GM21381 (cell line): ENCODE measurements at regions not wholly inside any gene's neighbourhood (a gene's known extent, or its start where the extent isn't known, plus 50 kb on each side); places are given as distances from the start of the nearest gene placed in this dataset.

ENCODE experiments used
- ATAC-seq: cut with Tn5 transposase; IDR thresholded peaks from one replicate; pipeline ENCODE4 v1.9.1; 2021; ENCODE audit warnings: mild to moderate bottlenecking, moderate library complexity; ENCODE audit not compliant: unreplicated experiment

DNA sequence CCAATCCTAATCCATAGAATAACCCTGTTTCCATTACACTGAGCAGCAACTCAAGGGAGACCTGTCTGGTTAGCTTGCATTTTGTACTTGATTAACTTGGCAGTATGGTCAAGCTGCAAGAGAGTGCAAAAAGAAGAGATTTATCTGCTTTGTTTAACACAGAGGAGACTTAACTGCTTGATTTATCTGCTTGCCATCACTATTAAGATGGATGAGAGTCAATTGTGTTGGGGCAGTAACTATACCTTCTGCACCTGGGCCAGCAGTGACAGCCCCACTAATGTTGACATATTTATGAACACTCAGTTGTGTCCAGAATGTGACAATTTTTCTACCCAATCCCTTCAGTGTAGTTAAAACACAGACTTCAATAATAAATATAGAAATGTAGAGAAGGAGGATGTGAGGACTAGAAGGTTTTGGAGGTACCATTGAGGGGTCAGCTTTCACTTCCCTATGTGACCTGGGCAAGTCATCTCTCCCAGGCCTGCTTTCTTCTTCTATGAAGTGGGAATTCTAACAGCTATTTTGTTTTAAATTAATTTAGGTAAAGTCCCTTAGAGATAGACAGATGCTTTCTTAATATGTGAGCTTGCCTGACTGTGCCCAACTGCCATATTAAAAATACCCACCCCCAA lies 159.1 kb upstream of the KCNK2 start:
- ATAC-seq: no peak

DNA sequence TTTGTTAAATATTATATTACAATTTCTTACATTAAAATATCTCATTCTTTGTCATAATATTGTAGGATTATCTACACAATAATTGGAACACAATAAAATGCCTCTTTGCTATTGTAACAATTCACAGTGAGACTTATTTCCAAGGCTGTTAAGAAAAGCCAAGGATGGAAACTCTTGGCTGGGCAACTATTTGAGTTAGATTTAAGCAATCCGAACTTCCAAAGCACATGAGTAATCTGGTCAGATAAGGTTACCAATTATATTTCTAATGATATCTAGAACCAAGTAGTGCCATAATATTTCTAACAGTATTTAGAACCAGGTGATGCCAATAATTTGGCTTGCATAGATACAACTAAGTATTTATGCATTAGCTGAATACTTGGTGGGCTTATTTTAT lies 154.7 kb upstream of the KCNK2 start:
- ATAC-seq: no peak

DNA sequence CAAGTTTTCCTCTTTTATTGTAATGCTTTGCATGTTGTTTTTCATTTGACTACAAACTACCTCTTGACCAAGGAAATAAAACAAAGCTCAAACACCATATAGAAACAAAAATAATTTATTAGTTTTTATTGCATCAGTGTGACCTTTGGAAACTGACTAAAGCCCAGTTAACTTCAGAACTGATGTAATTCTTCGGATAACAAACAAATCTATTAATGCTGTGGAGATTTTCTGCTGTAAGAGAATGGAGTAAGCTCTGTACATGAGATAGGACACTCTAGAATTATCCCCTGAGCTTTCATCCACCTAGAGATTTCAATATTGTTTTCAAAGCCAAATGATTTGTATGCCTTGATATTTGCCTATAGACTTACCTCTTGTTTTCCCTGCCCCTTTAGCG lies 154.0 kb upstream of the KCNK2 start:
- no peak for ATAC-seq

DNA sequence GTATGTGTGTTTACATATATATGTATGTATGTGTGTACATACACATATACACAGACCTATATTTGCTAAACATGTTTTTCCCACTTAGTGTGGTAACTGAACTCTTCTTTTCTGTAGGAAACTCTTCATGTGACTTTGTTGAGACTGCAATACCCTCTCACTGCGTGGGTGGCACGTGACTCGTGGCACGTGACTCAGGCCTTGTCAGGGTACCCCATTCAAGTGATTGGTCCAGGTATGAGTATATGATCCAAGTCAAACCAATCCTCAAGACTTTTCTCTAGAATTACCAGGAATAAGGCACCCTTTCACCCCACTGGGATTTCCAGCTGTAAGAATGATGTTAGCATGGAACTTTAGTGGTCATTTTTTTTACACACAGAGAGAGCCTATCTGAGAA lies 149.2 kb upstream of the KCNK2 start:
- ATAC-seq: no peak

DNA sequence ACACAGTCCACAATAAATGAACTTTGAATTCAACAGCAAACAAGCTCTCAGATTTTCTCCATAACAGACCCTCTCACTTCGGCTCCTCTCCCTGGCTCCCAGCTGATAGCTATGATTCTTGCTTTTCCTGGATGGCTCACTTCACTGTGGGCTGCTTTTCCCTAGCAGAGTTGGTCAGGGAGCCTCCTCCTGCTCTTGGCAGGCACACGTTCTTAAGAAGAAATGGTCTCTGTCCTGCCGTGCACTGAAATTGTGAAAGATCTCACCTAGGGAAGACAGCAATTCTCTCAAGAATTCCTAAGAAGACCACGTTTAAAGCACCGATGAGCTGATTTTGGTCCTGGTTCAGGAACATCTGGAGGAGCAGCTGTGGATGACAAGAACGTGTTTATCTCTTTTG lies 148.5 kb upstream of the KCNK2 start:
- no peak for ATAC-seq

DNA sequence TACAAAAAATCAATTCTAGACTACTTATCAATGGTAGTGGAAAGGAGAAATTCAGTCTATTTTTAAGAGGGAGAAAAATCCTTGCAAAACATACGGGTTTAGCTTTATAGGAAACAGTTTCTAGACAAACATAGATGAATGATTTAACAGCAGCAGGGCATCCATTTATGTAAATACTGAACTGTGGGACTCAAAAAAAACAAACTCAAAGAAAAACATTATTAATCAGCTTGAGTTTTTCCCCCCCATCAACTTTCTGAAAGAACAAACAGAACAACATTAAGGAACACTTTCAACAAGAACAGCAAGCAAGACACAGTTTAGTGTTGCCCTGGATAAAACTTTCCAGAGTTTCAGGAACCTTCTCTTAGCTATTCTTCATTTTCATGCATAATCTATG lies 147.3 kb upstream of the KCNK2 start:
- ATAC-seq: no peak

DNA sequence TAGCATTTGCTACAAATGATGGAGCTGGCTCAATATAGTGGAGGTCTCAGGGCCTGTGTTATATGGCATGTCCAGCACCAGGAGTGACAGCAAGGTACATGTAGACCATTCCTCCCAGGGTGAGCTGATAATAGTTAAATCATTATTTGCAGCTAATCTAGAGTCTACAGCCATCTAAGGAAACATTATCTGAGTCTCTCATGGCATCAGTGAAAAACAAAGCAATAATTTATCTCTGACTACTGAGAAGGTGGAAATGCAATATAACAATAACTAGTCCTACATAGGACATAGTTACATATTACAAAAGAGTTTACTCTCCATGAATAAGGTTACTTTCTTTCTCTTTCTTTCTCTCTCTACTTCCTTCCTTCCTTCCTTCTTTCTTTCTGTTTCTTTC lies 143.4 kb upstream of the KCNK2 start:
- no peak for ATAC-seq

DNA sequence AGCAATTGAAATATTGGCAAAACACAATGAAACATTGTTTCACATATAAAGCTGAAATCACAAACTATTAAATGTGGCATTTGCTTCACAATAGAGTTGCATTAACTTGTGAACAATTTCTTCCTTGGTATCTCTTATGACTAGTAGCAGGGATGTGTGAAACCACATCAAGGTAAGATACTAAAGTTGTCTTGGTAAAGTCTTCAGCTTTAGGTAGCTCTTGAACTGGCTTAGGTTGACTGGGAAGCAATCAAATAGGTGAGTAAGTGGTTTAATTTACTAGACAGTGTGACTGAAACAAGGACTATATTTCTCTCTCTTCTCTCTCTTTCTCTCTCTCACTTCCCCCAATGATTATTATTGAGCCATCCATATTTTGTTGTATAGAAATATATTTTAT lies 141.5 kb upstream of the KCNK2 start:
- no peak for ATAC-seq

DNA sequence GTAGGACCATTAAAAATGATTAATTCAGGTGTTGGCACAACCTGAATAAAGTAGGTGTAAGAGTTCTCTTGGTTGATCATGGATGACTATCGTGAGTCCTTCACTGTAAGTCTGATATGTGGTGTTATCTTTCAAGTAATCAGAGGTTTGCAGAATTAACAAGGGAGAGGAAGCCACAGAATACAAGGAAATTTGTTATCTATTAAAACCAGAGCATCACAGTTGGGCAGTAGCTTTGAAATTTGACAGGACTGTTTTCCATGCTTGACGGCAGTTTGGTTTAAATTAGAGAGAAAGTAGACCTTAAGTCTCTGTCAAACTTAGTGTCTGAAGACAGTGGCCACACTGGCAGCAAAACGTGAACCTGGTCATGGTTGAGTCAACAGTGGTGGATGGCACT lies 139.5 kb upstream of the KCNK2 start:
- ATAC-seq: no peak

DNA sequence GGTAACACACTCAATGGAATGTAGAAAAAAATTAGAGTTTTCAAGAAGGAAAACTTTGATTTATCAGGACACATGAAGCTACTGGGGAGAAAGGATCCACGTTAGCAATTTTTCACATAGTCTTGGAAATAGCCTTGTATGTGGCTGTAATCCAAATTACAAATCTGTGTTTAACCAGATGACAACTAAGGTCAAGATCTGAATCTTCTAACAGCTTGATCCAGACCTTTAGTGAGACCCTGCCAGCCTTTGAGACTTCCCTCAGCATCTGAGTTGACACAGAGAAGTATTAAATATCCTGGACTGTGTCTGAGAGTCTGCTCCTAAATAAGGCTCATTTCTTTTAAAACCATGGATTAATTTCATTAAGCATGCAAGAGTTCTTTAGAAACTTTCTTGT lies 135.9 kb upstream of the KCNK2 start:
- no peak for ATAC-seq

DNA sequence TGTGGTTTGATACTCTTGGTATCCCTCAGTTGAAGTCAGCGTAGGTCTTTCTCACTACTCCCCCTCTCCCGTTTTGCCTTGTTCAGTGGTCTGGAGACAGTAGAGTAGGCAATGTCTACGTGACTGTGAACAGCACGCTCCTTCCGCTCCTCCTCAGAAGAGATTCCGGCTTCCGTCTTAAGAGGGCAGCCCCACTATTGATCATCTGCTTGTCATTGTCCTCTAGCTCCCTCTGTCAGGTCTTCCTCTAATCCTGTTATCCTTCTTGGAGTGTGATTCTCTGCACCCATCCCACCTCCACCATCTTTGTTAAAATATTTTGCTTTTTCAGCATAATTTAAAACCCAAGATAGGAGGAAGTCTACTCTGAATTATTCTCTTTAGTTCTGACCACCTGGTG lies 129.9 kb upstream of the KCNK2 start:
- no peak for ATAC-seq

DNA sequence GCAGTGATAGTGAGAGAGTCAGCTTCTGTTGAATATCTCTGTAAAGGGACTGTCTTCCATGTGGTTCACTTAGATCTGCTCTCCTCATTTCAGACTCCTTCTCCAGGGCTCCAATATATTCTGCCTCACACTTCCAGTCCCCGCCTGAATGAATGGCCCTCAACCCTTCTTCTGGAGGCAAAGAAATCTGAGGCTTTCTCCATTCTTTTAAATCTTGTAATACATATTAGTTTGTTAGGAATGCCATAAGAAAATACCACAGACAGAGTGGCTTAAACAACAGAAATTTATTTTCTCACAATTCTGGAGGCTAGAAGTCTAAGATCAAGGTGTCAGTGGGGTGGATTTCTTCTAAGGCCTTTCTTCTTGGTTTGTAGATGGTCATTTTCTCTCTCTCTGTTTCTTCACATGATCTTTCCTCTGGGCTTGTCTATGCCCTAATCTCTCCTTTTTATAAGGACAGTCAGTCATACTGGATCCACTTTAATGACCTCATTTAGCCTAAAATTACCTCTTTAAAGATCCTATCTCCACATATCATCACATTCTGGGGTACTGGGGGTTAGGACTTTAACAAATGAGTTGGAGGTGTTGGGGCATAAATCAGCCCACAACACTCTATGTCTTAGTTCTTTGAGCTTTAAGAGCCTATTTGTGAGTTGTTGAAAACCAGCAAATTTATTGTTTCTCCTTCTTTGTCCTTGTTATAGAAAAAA lies 128.5 kb upstream of the KCNK2 start:
- no peak for ATAC-seq

DNA sequence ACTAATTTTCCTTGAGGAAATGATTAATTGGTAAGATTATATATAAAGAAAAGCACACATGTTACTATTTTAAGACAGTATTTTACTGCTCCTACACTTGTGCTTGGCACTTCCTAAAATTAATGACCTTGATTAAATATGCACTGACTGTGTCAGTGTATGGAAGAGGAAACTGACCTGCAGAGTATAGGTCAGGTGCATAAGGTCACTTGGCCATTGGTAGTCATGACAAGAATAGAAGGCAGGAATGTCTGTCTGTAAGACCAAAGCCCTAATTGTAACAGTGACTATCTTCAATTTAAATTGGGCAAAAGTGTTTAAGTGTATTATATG lies 128.0 kb upstream of the KCNK2 start:
- ATAC-seq: no peak

DNA sequence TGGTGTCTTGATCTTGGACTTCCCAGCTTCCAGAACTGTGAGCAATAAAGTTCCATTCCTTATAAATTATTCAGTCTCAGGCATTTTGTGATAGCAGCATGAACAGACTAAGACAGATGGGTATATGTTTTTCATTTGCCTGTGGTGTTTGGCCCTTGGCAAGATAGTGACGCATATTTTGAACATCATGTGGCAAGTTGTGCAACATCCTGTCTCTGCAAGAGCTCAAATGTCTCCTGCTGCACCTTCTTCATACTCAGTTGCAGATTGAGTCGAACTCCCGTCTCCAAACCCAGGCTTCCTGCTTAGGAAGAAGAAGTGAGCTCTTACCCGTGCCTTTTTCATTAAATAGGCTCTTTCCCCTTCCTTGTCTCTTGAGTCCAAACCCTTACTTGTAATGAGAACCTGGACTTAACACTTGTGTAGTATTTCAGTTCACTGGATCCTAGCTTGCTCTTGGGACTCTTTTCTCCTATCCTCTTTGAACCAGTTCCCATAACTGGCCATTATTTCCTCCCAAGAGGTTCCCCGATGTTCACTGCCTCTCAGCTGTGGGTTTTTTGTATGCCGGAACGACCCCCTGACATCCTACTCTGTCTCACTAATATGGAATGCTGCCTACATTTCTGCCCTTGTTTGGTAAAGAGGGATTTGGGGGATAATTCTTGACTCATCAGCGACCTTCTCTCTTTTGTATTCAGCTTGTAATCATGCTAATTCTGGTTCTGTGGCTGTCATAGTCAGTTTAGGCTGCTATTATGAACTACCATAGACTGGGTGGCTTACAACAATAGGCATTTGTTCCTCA lies 125.0 kb upstream of the KCNK2 start:
- ATAC-seq: no peak

DNA sequence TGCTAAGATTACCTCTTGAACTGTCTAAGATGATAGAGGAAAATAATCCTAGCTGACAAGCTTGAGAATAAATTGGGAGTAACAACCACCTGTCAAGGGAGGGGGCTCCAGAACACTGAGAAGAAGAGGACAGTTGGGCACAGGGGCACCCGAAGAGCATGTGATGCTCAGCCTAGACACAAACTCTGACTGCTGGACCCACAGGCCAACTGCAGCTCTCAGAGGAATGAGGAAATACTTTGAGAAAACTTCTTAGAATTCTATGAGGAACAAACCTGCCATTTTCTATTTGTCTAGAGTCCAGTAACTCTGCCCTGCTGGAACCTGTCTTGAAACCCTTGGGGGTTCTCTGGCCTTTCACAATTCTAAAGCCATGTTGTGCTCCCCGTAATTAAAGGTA lies 124.1 kb upstream of the KCNK2 start:
- ATAC-seq: no peak

DNA sequence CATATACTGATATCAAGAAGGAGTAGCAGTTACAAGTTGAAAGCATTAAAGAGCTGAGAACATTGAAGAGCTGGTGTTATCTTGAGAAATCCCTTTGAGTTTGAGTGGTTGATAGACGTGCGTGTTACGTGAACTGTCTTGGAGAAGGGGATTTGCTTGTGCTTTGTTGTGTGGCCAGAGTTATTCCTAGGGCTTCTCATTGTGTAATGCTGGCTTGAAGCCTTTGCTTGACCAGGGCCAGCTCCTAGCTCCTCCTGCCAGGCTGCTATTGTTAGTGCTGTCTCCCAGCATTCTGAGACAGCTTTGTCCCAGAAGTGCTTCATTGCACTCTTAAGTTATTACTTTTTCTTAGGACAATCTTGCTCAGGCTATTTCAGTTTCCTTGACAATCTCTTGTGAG lies 116.2 kb upstream of the KCNK2 start:
- ATAC-seq: no peak

DNA sequence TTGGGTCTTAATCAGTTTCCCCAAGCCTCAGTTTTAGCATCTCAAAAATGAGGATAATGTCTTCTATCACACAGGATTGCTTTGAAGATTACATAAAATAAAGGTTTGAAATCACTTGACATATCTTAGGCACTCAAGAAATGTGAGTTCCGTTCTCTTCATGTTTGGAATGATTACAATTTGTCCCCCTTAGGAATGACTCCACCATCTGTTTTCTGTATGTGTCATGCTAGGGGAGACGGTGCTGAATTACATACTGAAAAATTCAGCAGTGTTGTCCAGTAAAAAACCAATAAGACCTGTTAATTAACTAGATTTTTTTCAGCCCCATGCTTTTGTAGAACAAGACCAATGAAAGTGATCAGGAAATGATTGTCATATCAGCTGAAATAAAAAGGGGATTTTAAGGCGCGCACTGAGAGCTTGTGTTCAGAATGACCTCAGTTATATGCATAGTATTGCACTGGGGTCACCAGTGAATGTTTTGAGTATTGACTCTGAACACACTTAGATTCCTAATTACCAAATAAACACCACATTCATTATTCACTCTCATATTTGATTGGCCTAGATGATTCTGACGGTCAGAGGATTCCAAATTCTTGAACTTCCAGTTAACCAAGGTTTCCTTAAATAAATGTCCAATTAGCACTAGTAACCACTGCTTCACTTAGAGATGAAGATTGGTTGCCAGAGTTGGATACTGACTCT lies 114.5 kb upstream of the KCNK2 start:
- ATAC-seq: no peak

DNA sequence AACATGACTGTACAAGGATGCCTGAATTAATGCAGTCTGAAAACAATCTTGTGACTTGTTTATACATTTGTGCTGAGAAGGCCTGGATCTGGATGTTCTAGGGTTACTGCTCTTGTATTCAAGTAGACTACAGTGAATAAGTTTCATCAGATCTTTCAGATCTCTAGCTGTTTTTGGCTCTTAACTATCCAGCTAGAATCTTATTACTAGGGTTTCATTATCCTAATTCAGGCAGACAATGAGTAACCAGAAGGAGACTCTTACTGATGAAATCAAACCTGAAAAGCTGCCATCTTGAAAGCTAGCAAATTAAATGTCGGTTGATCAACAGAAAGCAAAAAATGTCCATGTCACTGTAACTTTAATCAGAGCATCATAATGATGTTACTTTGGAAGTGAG lies 112.5 kb upstream of the KCNK2 start:
- ATAC-seq: no peak

DNA sequence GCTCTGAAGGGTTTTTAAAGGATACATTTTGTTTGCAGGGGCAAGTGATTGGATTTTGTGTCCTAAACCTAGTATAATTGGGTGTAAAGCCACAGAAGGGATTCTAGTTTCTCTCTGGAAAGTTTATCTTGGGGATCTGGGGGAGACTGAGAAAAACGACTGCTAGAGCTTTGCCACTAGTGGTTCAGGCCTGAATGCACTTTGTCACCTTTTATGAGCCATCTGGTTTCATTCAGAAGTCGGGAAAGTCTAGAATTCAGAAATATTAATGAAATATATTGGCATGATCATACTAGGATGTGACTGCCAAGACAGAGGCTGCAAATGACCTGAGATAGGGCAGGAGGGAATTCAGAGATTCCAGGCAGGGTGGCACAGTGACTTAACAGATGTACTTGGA lies 111.5 kb upstream of the KCNK2 start:
- ATAC-seq: no peak

DNA sequence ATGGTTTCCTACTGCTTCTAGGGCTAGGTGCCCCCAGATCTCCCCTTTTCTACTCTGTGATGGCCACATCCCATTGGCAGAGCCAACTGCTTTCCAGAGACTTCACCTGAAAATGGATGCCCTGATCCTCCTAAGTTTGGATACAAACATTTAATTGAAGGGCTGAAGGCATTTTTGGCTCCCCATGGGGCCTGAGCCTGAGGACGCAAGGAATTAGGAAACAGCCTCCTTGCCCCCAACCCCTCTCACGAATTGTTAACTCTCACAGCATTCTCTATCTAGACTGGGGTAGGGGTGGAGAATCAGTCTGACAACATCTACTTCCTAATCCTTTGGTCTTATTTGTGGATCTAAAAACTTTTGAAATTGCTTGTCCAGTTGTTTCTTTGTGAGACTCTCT lies 108.5 kb upstream of the KCNK2 start:
- no peak for ATAC-seq

DNA sequence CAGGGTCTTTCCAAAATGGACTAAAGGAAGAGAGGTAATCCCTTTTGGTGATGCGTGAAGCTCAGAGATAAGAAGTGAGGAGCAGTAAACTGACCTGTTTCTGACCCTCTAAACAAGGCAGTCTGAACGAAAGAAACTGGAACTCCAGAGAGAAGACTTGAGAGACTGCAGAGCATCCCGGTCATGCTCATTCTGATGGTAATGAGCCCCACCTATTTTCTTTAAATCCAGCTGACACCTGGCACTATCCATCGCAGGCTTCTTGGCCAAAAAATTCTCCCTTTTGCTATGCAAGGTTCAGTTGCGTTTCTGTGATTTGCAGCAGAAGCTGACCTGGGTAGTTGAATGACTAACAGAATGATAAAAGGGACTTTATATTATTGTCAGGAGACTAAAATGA lies 105.9 kb upstream of the KCNK2 start:
- no peak for ATAC-seq

DNA sequence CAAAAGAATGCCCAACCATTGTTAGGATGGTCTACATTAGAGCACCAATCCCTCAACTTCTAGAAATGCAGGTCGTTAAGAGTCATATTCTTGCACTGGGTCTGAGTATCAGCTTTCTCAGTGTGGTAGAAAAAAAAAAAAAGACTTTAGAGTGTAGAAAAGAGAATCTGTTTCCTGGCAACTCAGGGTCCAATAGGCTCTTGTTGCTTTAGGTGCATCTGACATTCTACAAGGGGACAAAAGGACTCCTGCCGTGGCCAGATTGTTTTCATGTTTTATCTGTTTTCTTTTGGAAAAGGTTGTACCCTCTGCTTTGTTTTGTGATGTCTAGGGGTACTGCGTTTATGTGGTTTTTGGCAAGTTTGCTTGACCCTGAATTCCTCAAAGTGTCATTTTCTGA lies 105.4 kb upstream of the KCNK2 start:
- no peak for ATAC-seq
